ENCODE measurements at regions not wholly inside any gene's neighbourhood (a gene's known extent, or its start where the extent isn't known, plus 50 kb on each side); places are given as distances from the start of the nearest gene placed in this dataset.

DNA sequence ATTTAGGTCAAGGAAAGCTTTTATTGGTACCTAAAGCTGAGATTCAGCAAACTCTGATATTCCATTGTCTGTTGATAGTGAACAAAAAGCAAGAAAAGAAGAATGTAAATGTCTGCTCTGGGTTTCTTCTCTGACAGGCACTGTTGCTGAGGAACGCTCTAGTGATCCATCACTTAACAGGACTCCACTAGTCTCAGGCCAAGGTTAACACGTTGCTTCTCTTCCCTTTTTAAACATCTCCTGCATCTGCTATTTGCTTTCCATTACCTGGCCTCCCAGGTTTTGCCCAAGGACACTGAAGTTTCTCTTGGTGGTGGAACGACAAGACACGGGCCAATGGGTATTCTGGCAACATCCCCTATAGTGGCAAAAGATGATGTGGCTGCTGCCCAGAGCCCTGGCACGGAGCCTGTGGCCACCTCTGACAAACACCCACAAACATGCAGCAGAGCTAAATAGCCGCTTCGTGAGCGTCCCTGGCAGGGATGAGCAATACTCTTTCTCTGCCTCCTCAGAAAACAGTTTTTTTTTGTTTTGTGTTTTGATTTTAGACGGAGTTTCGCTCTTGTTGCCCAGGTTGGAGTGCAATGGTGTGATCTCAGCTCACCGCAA, 97.8 kb upstream of the AKAP13 start:
- in situ Hi-C loops (cut with MboI; ENCODE audit: low sequenced_read_pairs) (loop anchor here (25.0 kb wide), 2 partner anchors 120 to 320 kb away; no protein-coding TSS in a partner anchor), intact Hi-C loops (cut with micrococcal nuclease) (loop anchor here (10.0 kb wide), 1 partner anchor 698 kb away; no protein-coding TSS in a partner anchor), dilution Hi-C loops (cut with HindIII; ENCODE audit: low sequenced_read_pairs, unreplicated experiment) (no loop called here)
- H4K20me1 ChIP-seq (ENCODE audit: insufficient read depth, low read length), result peaks cover 3% of the 10 kb centered on the region; the same call in 1 of the 2 replicates
- peak overlapping the region; percentile 33; the same call in 1 of the 2 replicates for H3K4me2 ChIP-seq (ENCODE audit: low read depth, low read length)
- POLR2A ChIA-PET (ENCODE audit: unreplicated experiment), result no interaction called here
- peak overlapping the region; percentile 2; the same call in 1 of the 2 replicates for H3K27ac ChIP-seq (ENCODE audit: insufficient read depth, low read length)
- H3K23ac ChIP-seq (ENCODE audit: low read depth, low read length), result peak overlapping the region; percentile 18; the same call in 1 of the 2 replicates
- no peak overlapping the region for H2BK15ac ChIP-seq (ENCODE audit: low read depth, low read length)
- H2AK5ac ChIP-seq (ENCODE audit: low read depth, low read length), result no peak overlapping the region
- no peak overlapping the region for H4K5ac ChIP-seq (ENCODE audit: low read depth, low read length)
- peaks cover 3% of the 10 kb centered on the region; the same call in 1 of the 2 replicates for H3K27me3 ChIP-seq (ENCODE audit: control insufficient read depth, insufficient read depth, low read length)
- CTCF ChIA-PET, result no interaction called here
- WGBS, 2 experiments (ENCODE audit: extremely low coverage in 2 of 2, insufficient read length in 1 of 2), result no CpG with 5 or more reads among the region's 11 CpGs
- peak overlapping the region; percentile 21 for H2AFZ ChIP-seq (replicated peaks; ENCODE audit: low read length, poor library complexity)
- H3K4me3 ChIP-seq (ENCODE audit: insufficient read depth, low read depth, low read length), result no peak overlapping the region
- DNase-seq (peak; percentile 71), ATAC-seq (ENCODE audit: low read depth) (peak; percentile 83)
- H2AK9ac ChIP-seq (replicated peaks; ENCODE audit: low read depth, low read length, poor library complexity), result no peak overlapping the region
- peak overlapping the region; percentile 62 for H2BK20ac ChIP-seq (ENCODE audit: low read depth, low read length)
- no peaks in the 10 kb centered on the region for H3K36me3 ChIP-seq (ENCODE audit: control insufficient read depth, insufficient read depth, low read length)
- H4K91ac ChIP-seq (ENCODE audit: insufficient read depth, low read depth, low read length), result no peak overlapping the region
- TF ChIP-seq RFX5 (IDR thresholded peaks at IDR 0.05; ENCODE audit: low read depth, low read length) (no peak), BHLHE40 (IDR thresholded peaks at IDR 0.05; ENCODE audit: low read depth, low read length) (no peak), MXI1 (IDR thresholded peaks at IDR 0.05; ENCODE audit: borderline replicate concordance, low read depth, low read length) (no peak), SMC3 (IDR thresholded peaks at IDR 0.05; ENCODE audit: low read depth, low read length) (no peak), CEBPB (IDR thresholded peaks at IDR 0.05; ENCODE audit: low read depth, low read length) (0 out of 2 replicates have a peak, but pooled peaks have one; percentile 8)
- TF ChIP-seq, protein P1, sequence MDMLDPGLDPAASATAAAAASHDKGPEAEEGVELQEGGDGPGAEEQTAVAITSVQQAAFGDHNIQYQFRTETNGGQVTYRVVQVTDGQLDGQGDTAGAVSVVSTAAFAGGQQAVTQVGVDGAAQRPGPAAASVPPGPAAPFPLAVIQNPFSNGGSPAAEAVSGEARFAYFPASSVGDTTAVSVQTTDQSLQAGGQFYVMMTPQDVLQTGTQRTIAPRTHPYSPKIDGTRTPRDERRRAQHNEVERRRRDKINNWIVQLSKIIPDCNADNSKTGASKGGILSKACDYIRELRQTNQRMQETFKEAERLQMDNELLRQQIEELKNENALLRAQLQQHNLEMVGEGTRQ (IDR thresholded peaks at IDR 0.05; ENCODE audit: low read depth, low read length), result no peak
- TF ChIP-seq, protein P2, sequence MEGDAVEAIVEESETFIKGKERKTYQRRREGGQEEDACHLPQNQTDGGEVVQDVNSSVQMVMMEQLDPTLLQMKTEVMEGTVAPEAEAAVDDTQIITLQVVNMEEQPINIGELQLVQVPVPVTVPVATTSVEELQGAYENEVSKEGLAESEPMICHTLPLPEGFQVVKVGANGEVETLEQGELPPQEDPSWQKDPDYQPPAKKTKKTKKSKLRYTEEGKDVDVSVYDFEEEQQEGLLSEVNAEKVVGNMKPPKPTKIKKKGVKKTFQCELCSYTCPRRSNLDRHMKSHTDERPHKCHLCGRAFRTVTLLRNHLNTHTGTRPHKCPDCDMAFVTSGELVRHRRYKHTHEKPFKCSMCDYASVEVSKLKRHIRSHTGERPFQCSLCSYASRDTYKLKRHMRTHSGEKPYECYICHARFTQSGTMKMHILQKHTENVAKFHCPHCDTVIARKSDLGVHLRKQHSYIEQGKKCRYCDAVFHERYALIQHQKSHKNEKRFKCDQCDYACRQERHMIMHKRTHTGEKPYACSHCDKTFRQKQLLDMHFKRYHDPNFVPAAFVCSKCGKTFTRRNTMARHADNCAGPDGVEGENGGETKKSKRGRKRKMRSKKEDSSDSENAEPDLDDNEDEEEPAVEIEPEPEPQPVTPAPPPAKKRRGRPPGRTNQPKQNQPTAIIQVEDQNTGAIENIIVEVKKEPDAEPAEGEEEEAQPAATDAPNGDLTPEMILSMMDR (conservative IDR thresholded peaks at IDR 0.05; ENCODE audit: low read depth, low read length), result no peak
- no peaks in the 10 kb centered on the region for H3K79me1 ChIP-seq (ENCODE audit: low read depth in 1 of 2, low read length in 2 of 2)
- no peak overlapping the region for H3K18ac ChIP-seq (ENCODE audit: low read depth, low read length)
- no peak overlapping the region; a peak in 1 of 4 replicates for H4K8ac ChIP-seq (ENCODE audit: low read depth in 2 of 2, low read length in 2 of 2)
- H3K4me1 ChIP-seq (ENCODE audit: control insufficient read depth, insufficient read depth, low read length), result peaks cover 2% of the 10 kb centered on the region; the same call in 1 of the 2 replicates
- peak overlapping the region; percentile 63 for H2BK120ac ChIP-seq (ENCODE audit: low read depth, low read length)
- no TSS peak for BruUV-seq (replicated peaks)
- peak overlapping the region; percentile 33 for H2BK5ac ChIP-seq (ENCODE audit: low read depth, low read length, poor library complexity, severe bottlenecking)
- H3K9me3 ChIP-seq (ENCODE audit: control insufficient read depth, insufficient read depth, low read length), result no peaks in the 10 kb centered on the region
- peak overlapping the region; percentile 52 for H3K4ac ChIP-seq (ENCODE audit: low read depth, low read length)
- H3K56ac ChIP-seq (ENCODE audit: extremely low read depth, insufficient read depth, low read length), result no peak overlapping the region
- H3K14ac ChIP-seq (replicated peaks; ENCODE audit: low read depth, low read length), result no peak overlapping the region
- no peak overlapping the region for H3K9ac ChIP-seq (ENCODE audit: low read depth, low read length)
- H3K9me1 ChIP-seq (ENCODE audit: insufficient read depth, low read length), result peaks cover 11% of the 10 kb centered on the region

Data from IMR-90 (cell line).